ENCODE measurements at regions not wholly inside any gene's neighbourhood (a gene's known extent, or its start where the extent isn't known, plus 50 kb on each side); places are given as distances from the start of the nearest gene placed in this dataset.
A peak's percentile ranks its signal among the peaks of the same experiment; 100 is the strongest.
"Not testable (repeated sequence)": the region's sequence is repeated elsewhere in the genome, so short reads cannot be mapped to it uniquely, and the experiment has no call there.

DNA sequence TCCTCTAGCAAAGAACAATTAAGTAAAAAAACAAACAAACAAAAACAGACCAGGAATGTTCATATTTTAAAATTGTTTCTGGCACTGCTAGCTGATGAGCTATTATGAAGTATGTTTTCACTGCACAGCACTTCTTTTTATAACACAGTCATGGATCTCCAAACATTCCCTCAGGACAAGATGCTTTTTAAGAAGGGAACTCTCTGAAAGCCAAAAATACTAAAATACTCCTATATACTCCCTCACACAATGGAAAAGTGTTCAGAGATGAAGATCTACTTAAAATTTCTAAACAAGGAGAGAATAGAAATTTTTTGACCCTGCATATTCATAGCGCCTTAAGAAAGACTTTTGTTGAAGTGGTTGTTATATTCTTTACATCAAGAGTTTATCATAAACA is 926.8 kb downstream of the DIAPH3 start:
- DNase-seq (ENCODE audit: low spot score): no peak

DNA sequence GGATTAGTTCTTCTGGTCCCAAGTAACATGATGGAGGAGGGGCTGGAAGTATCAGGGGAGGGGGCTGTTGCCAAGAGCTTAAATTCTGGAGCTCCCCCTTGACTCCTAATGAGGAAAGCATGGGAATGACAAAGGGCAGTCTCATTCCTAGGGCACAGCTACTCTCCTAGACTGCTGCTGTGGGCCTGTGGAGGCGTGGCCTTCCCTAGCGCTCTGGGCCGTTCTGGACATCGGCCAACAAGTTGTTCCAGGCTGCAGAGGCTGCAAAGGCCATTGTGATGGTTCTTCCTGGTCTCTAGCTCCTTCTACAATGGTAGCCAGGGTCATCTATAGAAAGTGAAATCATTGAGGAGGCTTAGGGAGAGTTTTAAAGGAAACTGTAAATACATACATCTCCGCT is 916.6 kb downstream of the DIAPH3 start:
- no peak for DNase-seq (ENCODE audit: low spot score)

DNA sequence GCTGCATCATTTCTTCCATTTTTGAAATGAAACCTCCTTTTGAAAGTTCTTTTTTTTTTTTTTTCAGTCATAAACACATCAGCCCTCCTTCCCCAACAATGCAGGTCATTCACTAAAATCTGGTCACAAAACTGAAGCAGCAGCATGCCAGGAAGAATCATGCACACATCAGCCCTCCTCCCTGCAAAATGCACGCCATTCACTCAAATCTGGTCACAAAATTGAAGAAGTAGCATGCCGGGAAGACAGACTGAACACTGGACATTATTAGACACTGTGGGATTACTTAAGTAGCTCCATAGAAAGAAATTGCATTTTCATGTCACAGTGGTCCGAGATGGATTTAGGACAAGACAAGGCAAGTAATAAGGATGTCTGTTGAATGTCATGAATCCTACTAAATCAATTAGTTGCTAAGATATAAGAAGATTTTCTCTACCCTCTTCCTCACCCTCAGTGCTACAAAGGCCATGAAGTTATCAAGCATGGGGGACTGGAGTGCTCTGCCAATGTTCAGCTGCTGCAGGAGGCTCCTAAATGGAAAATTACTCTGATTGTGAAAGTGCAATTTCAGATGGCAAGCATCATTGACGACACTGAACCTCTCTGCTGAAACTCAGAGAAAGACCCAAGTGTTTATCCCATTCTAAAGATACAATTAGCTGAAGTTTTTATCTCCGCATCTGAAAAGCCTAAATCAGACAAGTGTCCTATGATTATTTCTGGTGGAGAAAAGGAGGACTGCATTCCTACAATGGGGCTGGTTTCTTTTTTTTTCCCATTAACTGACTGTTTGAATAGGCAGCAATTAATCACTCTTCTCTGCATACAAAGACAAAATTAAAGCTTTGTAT is 913.2 kb downstream of the DIAPH3 start:
- DNase-seq (ENCODE audit: low spot score): no peak

DNA sequence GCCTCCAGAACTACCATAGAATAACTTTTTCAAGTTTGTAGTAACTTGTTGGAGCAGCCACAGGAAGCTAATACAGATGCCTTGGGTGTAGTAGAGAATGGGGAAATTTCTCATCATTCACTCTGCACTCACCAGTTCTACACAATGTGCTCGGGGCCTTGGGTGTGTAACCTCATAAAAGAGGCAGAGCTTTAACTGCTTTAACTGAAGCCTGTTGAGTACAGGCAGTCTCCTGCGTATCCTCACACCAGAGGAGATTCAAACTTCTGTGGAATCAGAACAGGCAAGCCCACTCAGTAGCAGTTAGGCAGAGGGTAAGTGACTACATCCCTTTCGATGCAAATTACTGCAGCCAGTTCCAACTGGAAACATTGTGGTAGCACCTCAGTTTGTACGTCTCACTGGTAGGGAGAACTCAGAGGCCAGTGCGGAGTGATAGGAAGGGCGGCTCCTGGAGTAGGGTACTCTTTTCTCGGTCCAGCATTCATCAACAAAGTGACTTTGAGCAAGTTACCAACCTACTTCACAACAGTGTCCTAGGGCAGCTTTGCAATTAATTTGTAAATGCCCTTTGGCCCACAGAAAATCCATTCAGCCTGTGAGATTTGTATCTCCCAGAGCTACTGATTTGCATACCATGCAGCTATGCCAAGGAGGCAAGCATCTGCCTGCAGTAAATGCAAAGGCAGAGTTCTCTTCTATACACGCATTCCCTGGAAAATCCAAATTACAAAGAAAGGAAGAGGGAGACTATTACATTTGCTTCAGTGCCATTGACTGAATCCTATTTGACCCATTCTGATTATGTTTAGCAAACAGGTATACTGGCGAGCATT is 904.3 kb downstream of the DIAPH3 start:
- DNase-seq (ENCODE audit: low spot score): no peak

DNA sequence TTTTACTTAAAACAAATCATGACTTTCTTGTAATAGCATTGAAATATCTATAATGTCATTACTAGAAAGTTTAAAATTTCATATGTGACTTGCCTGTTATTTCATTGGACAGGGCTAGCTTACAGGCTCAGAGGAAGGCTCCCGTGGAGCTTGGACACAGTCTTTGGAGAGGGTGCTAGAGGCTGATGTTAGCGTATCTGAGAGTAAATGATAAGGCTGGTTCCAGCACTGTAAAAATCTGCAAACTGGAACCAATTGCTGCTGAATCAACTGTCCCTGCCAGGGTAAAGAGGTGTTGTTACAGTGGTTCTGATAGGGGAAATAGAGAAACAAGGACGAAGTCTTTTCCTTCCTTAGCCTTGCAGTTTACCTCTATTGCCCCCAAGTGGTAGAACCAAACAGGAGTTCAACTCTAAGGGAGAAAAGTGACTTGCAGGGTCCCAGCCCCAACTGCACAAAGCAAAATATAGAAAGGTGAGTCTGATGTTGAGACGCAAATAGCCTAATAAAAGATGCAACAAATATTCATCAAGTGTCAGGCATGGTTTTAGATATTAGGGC is 901.7 kb downstream of the DIAPH3 start:
- no peak for DNase-seq (ENCODE audit: low spot score)

DNA sequence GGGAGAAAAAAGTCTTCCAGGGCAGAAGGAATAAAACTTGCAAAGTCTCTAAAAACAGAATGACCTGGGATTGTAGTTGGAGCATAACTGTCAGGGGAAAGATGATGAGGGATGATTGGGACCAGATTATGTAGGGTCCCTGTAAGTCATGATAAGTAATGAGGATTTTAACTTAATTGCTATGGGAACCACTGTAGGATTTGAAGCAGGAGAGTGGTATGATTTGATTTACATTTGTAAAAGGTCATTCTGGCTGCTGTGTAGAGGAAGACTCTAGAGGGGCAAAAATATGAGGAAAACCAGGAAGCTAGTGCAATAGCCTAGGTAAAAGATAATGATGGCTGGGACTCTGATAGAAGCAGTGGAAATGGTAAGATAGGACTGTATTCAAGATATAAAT is 900.2 kb downstream of the DIAPH3 start:
- no peak for DNase-seq (ENCODE audit: low spot score)

DNA sequence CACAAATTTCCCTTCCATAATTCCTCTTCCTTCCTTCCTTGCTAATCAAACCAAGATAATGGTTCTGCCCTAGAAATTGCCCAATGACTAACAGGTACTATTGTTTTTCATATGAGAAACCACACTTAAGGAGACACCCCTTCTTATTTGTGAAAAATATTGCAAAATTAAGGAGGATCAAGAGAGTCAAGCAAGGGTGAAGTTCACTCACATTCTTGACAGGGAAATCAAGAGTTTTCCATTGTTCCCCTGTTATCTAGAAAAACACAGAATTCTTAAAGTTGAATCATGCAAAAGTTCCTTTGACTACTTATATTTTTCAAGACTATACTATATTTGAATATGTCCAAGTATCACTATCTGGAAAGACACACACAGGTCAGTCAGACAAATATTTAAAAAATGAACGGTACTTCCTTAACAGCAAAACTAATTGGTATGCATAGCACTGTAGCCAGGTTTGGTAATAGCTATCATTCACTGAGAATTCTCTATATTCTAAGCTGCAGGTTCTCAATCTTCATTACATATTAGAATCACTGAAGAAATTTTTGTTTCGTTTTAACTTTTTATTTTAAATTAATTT is 897.2 kb downstream of the DIAPH3 start:
- DNase-seq (ENCODE audit: low spot score): no peak

DNA sequence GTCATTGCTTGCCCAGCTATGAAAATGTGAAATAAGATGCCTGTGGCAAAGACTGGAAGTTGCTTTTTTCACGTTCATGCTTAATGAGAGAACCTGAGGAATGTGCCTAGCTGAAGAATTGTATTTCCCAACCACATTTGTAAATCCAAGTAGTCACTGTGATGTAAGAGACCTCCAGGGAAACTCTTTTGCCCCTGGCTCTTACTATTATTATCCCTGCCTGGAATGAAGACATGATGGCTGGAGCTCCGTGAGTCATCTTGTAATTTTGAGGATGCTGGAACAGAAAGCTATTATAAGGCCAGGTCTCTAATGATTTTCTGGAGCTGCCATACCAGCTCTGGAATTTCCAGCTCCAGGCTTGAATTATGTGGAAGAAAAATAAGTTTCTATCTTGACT is 894.3 kb downstream of the DIAPH3 start:
- DNase-seq (ENCODE audit: low spot score): no peak

DNA sequence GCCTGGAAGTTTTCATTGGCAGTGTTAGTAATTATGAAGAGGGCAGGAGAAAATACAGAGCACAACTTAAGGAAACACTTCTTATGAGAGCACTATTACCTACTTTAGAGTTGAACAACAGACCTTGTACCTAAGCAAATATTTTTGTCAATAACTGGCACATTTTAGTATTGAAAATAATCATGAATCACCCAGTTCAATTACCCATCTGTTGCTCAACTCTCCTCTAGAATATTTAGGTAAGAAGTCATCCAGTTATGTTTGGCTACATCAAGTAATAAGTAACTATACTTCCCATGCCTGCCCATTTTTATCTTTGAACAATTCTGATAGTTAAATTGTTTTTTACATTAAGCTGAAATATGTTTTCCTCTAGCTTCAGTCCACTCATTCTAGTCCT is 893.4 kb downstream of the DIAPH3 start:
- DNase-seq (ENCODE audit: low spot score): no peak

DNA sequence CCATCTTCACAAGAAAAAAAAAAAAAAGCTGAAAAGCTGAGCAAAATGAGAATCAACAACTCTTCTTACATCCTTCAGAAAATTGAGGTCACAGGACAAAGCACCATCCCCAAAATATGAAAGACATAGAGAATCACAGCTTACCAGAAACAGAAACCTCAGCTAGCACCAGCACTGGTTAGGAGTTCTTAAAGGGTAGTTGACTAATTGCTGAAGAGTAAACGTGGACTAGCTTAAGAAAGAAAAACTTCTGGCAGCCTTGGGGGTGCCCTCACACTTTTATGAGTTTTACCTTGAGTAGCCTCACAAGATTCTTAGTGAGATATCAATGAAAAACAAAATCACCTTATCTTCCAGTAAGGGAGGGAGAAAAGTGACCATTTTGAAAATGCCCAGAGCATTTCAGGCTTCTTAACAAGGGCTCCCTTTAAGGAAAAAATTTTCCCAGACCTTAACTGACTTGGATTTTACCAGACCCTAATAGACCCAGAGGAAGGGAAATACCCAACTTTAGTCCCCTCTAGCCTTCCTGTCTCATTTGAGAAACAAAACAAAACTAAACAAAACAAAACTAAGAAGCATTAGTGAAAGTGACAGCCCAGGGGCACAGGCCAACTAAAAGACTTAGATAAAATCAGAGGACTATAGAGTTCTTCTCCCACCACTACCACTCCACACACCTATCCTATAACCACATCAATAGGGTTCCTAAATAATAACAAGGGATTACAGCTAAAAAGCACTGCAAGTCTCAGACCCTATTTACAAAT is 888.6 kb downstream of the DIAPH3 start:
- DNase-seq (ENCODE audit: low spot score): no peak

DNA sequence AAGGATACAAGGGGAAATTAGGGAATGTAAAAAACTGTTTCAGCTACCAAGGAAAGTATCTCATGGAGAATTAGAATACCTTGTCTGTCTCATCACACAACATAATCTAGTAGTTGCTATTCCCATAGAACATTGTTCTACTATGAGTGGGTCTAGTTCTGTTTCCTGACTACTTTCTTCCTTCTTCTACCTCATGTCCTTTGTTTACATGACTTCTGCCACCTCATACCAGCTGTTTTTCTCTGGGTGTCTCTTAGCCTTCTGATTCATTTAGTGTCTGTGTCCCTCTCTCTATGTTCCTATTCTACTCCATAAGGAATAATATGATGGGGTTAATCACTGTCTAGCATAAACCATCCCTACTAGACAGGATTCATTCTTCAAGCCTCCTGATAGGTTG is 887.3 kb downstream of the DIAPH3 start:
- DNase-seq (ENCODE audit: low spot score): no peak

DNA sequence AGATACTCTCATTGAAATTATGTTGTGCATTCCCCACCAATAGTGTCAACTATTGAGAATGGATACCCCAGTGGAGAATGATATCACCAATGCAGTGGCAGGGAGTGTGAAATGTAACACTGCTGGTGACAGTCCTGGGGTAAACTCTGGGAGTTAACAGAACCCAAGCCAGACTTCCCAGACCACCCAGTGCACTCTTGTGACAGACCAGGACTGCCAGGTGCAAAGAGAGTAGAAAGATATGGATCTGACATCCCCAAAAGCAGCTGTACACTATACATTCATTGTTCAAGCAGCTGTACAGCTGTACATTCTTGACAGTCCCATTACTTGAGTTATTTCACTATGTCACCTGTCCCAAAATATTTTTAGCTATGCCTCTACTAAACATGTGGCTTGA is 886.6 kb downstream of the DIAPH3 start:
- DNase-seq (ENCODE audit: low spot score): no peak

DNA sequence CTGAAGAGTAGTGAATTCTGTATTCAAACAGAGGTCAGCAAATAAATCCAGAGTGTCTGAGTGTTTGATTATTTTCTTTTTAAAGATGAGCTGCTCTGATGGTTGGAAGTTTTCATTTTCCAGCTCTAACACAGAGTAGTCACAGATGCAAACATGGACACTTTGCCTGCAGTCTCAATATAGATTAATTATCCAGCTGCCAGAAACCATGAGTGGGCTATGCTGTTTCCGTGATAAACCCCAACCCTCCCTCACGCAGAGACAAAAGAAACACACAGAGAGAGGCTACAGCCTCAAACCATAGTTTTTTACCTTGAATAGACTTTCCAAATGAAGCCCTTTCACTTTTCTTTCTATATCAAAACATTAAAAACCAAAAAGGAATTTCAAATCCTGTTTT is 884.7 kb downstream of the DIAPH3 start:
- DNase-seq (ENCODE audit: low spot score): no peak

DNA sequence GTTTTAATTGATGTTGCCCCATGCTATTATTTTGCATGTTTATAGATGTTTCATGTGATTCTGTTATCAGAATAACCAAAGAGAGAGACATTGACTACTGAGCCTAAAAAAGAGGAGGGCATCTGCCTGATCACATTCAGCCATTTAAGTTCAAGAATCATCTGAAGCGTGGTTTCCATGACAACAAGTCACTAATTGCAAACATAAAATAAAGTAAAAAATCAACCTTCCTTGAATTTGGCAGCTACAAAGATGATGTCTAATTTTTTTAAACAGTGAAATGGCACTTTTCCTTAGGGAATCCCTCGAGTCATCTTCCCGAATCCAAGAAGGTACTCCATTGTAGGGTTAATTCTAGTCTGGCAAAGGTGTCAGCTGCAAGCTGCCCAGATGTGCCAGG is 884.2 kb downstream of the DIAPH3 start:
- no peak for DNase-seq (ENCODE audit: low spot score)

DNA sequence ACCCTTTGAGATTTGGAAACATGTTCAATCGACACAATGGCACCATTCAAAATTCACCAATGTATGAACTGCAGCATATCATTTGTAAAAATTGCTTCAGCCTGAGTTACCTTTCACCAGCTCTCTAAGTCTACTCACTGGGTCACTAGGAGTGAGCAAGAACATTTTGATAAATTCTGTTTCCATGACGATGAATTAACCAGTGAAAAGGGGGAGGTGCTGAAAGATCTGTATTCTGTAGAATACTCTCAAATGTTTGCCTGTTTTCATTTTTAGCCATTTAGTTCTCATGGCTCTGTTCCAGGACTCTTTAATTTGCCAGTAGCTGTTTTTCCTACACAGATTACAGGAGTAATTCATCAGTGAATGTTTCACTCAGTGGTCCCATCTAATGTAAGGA is 883.4 kb downstream of the DIAPH3 start:
- no peak for DNase-seq (ENCODE audit: low spot score)

DNA sequence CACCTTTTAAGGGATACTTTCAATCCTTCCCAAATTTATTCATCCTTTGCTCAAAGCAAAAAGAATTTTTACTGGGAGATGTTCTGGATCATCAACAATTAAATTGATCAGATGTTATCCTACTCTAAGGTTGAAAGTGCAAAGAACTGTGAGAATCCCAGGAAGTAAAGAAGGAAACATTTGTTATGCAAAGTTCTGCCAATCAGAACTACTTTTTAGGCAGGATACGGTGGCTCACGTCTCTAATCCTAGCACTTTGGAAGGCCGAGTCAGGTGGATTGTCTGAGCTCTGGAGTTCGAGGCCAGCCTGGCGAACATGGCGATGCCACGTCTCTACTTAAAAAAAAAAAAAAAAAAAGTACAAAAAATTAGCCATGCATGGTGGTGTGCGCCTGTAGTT is 882.3 kb downstream of the DIAPH3 start:
- DNase-seq (ENCODE audit: low spot score): no peak

DNA sequence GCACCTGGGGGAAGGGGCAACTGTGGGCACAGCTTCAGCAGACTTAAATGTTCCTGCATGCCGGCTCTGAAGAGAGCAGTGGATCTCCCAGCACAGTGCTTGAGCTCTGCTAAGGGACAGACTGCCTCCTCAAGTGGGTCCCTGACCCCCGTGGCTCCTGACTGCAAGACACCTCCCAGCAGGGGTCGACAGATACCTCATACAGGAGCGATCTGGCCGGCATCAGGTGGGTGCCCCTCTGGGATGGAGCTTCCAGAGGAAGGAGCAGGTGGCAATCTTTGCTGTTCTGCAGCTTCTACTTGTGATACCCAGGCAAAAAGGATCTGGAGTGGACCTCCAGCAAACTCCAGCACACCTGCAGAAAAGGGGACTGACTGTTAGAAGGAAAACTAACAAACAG is 871.5 kb downstream of the DIAPH3 start:
- not testable (repeated sequence) for DNase-seq (ENCODE audit: low spot score)

DNA sequence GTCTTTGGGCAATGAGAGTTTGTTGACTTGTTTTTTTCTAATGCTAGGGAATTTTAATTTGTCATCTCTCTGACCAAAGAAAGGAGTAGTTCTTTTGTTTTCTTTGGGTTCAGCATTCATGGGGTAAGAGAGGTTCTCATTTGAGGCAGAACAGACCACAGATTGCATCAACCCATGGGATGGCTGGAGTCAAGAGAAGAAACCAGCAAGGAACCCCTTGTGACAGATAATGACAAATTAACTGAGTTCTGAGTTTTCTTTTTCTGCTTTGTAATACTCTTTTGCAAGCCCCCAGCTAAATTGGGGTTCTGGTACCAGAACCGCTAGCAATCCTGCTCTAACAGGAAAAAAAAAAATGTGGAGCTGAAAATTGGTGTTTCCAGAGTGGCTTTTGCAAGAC is 864.1 kb downstream of the DIAPH3 start:
- DNase-seq (ENCODE audit: low spot score): no peak

DNA sequence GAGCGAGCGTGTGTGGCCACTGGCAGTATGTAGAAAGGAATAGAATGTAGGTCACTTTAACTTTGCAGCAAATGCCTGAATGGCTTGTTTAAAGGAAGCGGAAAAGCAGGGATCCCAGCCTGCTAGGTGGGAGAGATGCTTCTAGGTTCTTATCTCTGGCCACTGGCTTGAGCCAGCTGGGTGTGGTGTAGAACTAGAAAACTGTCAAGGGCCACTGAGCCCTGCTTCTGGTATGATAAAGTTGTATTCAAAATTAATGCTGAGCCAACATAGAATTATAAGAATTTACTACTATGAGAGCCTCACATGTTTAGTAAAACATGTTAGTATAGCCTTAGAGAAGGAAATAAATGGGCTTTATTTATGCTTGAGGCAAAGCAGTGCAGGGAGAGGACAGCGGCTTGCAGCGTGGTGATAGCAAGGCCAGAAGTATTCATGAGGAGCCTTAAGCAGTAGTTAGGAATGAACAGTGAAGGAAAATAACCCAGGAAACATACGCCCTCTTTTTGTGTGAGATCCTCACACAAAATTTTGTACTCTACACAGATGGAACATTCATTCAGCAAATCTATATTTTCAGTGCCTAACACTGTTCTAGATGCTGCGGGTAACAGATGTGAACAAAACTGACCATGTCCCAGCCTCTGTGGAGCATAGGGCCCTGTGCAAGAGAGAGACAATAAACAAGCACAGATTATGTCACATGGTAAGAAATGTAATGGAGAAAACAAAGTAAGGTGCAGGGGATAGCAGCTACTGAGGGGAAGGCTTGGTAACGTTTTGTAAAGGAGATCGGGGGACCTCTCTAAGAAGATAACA is 863.2 kb downstream of the DIAPH3 start:
- peak; percentile 23 for DNase-seq (ENCODE audit: low spot score)

DNA sequence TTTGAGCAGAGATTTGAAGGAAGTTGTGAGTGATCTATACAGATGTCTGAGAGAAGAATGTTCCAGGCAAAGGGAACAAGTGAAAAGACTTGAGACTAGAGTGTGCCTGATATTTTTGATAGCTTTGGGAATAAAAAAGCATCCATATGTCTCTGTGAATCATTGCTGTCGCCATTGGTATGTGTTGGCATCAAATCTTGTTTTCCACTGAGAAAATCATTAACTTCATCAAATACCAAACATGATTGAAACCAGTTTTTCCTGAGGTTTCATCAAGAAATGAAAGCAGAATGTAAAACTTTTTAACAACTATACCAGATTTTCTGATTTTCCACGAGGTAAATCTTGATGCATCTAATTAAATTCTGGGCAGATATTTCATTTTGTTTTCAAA is 862.6 kb downstream of the DIAPH3 start:
- no peak for DNase-seq (ENCODE audit: low spot score)

DNA sequence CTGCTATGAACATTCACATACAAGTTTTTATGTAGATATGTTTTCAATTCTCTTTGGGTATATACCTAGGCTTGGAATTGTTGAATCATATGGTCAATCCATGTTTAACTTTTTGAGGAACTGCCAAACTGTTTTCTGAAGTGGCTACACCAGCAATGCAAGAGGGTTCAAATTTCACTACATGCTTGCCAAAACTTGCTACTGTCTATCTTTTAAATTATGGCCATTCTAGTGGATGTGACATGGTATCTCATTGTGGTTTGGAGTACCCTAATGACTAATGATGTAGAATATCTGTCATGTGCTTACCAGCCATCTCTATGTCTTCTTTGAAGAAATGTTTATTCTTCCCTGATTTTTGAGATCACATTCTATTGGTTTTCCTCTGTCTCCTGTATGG is 860.3 kb downstream of the DIAPH3 start:
- DNase-seq (ENCODE audit: low spot score): no peak
